H9 (cell line): ENCODE measurements at regions not wholly inside any gene's neighbourhood (a gene's known extent, or its start where the extent isn't known, plus 50 kb on each side); places are given as distances from the start of the nearest gene placed in this dataset.

Experiments
- DNase-seq: peaks from one replicate; pipeline ENCODE4 v3.0.0-alpha.2; 2017
- H2AFZ ChIP-seq: one replicate; pipeline ENCODE4 v1.6.1; 2013; ENCODE audit warnings: mild to moderate bottlenecking, low read length, control low read depth, moderate library complexity
- H2AK5ac ChIP-seq: 2 replicates; pipeline ENCODE4 v1.6.1; 2013; ENCODE audit warnings: low read length, control low read depth, mixed read lengths; ENCODE audit not compliant: insufficient read length
- H2BK120ac ChIP-seq: one replicate; pipeline ENCODE4 v1.6.1; 2013; ENCODE audit warnings: low read depth, mild to moderate bottlenecking, low read length, control low read depth, inconsistent platforms; ENCODE audit not compliant: poor library complexity, severe bottlenecking
- H2BK12ac ChIP-seq: 2 replicates; pipeline ENCODE4 v1.6.1; 2013; ENCODE audit warnings: low read length, control low read depth, mixed read lengths, low read depth; ENCODE audit not compliant: insufficient read length
- H2BK15ac ChIP-seq: 2 replicates; pipeline ENCODE4 v1.6.1; 2013; ENCODE audit warnings: low read depth, low read length, control low read depth
- H2BK20ac ChIP-seq: one replicate; pipeline ENCODE4 v1.6.1; 2013; ENCODE audit warnings: low read depth, mild to moderate bottlenecking, low read length, control low read depth, inconsistent platforms; ENCODE audit not compliant: poor library complexity, severe bottlenecking
- H2BK5ac ChIP-seq: 2 replicates; pipeline ENCODE4 v1.6.1; 2013; ENCODE audit warnings: low read length, control low read depth, mixed read lengths; ENCODE audit not compliant: insufficient read length
- H3K14ac ChIP-seq: 2 replicates; pipeline ENCODE4 v1.6.1; 2013; ENCODE audit warnings: low read length, control low read depth; ENCODE audit not compliant: insufficient read depth
- H3K18ac ChIP-seq: 2 replicates; pipeline ENCODE4 v1.6.1; 2013; ENCODE audit warnings: low read depth, mild to moderate bottlenecking, mixed read lengths, low read length, control low read depth; ENCODE audit not compliant: insufficient read length
- H3K23ac ChIP-seq: 2 replicates; pipeline ENCODE4 v1.6.1; 2013; ENCODE audit warnings: low read length, control low read depth, mixed read lengths, low read depth; ENCODE audit not compliant: insufficient read length
- H3K23me2 ChIP-seq: 2 replicates; pipeline ENCODE4 v1.6.1; 2013; ENCODE audit warnings: low read depth, mild to moderate bottlenecking, mixed read lengths, low read length, control low read depth; ENCODE audit not compliant: insufficient read length, poor library complexity, severe bottlenecking
- H3K27ac ChIP-seq: 2 replicates; pipeline ENCODE4 v1.5.1; 2013; ENCODE audit warnings: low read length, control low read depth, mixed read lengths, low read depth; ENCODE audit not compliant: insufficient read length
- H3K27me3 ChIP-seq: 2 replicates; pipeline ENCODE4 v1.6.1; 2013; ENCODE audit warnings: low read length, control low read depth, inconsistent platforms; ENCODE audit not compliant: insufficient read depth
- H3K4ac ChIP-seq: 2 replicates; pipeline ENCODE4 v1.6.1; 2013; ENCODE audit warnings: low read depth, mild to moderate bottlenecking, control low read depth, inconsistent platforms, low read length, moderate library complexity
- H3K4me1 ChIP-seq: 2 replicates; pipeline ENCODE4 v1.6.1; 2013; ENCODE audit warnings: low read length, control low read depth, inconsistent platforms; ENCODE audit not compliant: insufficient read depth
- H3K4me2 ChIP-seq: 2 replicates; pipeline ENCODE4 v1.6.1; 2013; ENCODE audit warnings: low read length, control low read depth, mixed read lengths; ENCODE audit not compliant: insufficient read length, insufficient read depth
- H3K56ac ChIP-seq: 2 replicates; pipeline ENCODE4 v1.6.1; 2013; ENCODE audit warnings: low read depth, mild to moderate bottlenecking, mixed read lengths, low read length, control low read depth; ENCODE audit not compliant: insufficient read length
- H3K79me1 ChIP-seq: 2 replicates; pipeline ENCODE4 v1.6.1; 2013; ENCODE audit warnings: low read depth, mild to moderate bottlenecking, moderate library complexity, low read length, control low read depth, inconsistent platforms; ENCODE audit not compliant: insufficient read depth, poor library complexity, severe bottlenecking
- H3K79me2 ChIP-seq: 2 replicates; pipeline ENCODE4 v1.6.1; 2013; ENCODE audit warnings: low read length, control low read depth, inconsistent platforms; ENCODE audit not compliant: insufficient read depth
- H3K9ac ChIP-seq: 2 replicates; pipeline ENCODE4 v1.6.1; 2013; ENCODE audit warnings: low read length, control low read depth, mixed read lengths; ENCODE audit not compliant: insufficient read length; ENCODE audit errors: extremely low read depth
- H3K9me3 ChIP-seq: one replicate; pipeline ENCODE4 v1.6.1; 2013; ENCODE audit warnings: low read depth, low read length, inconsistent platforms; ENCODE audit not compliant: control insufficient read depth
- H3T11ph ChIP-seq: one replicate; pipeline ENCODE4 v1.6.1; 2013; ENCODE audit warnings: mild to moderate bottlenecking, low read length, control low read depth, inconsistent platforms
- H4K20me1 ChIP-seq: one replicate; pipeline ENCODE4 v1.6.1; 2013; ENCODE audit not compliant: control insufficient read depth, insufficient read length, insufficient read depth
- H4K5ac ChIP-seq: 2 replicates; pipeline ENCODE4 v1.6.1; 2013; ENCODE audit warnings: low read depth, mild to moderate bottlenecking, mixed read lengths, low read length, control low read depth; ENCODE audit not compliant: insufficient read length
- H4K8ac ChIP-seq: replicated peaks from 2 replicates; pipeline ENCODE4 v1.6.1; 2013; ENCODE audit warnings: low read length, control low read depth, mixed read lengths, low read depth; ENCODE audit not compliant: insufficient read length
- H4K91ac ChIP-seq: 2 replicates; pipeline ENCODE4 v1.6.1; 2013; ENCODE audit warnings: low read depth, mild to moderate bottlenecking, moderate library complexity, mixed read lengths, low read length, control low read depth; ENCODE audit not compliant: insufficient read length
- H3K27ac Mint-ChIP-seq, 3 experiments: 2 replicates in 2 of 3; 3 replicates in 1 of 3; pipeline ENCODE4 v1.8.0; 2020 to 2021; ENCODE audit warnings: mixed read lengths in 3 of 3, mild to moderate bottlenecking in 1 of 3, moderate library complexity in 1 of 3
- H3K27me3 Mint-ChIP-seq: 2 replicates; pipeline ENCODE4 v1.8.0; 2021; ENCODE audit warnings: low read depth, mild to moderate bottlenecking, moderate library complexity, mixed read lengths
- H3K36me3 Mint-ChIP-seq, 3 experiments: 2 replicates in 2 of 3; 3 replicates in 1 of 3; pipeline ENCODE4 v1.8.0; 2020 to 2021; ENCODE audit warnings: low read depth in 3 of 3, mixed read lengths in 3 of 3; ENCODE audit not compliant: insufficient read depth in 1 of 3
- H3K4me1 Mint-ChIP-seq, 2 experiments: 2 replicates each; pipeline ENCODE4 v1.8.0; 2020; ENCODE audit warnings: mixed read lengths in 2 of 2
- H3K4me3 Mint-ChIP-seq, 2 experiments: 2 replicates in 1 of 2; 3 replicates in 1 of 2; pipeline ENCODE4 v1.8.0; 2020 to 2021; ENCODE audit warnings: mild to moderate bottlenecking in 2 of 2, mixed read lengths in 2 of 2, moderate library complexity in 1 of 2
- H3K9me3 Mint-ChIP-seq, 2 experiments: 2 replicates in 1 of 2; 3 replicates in 1 of 2; pipeline ENCODE4 v1.8.0; 2020; ENCODE audit warnings: mild to moderate bottlenecking in 2 of 2, mixed read lengths in 2 of 2, moderate library complexity in 1 of 2
- CTCF ChIP-seq: fragments of 200-600 bp; sonication (generic); conservative IDR thresholded peaks from 3 replicates; pipeline ENCODE4 v1.8.0; 2021; ENCODE audit warnings: antibody characterized with exemption, mild to moderate bottlenecking
- WGBS: extraction: QIAGEN DNeasy Blood & Tissue Kit; methylation state at CpG from one replicate; pipeline ENCODE4 v1.1.7; 2013; ENCODE audit warnings: missing lambda C conversion rate, low lambda C conversion rate, mixed read lengths; ENCODE audit not compliant: insufficient read length; ENCODE audit errors: extremely low coverage; 5-methylcytosine and 5-hydroxymethylcytosine counted together

DNA sequence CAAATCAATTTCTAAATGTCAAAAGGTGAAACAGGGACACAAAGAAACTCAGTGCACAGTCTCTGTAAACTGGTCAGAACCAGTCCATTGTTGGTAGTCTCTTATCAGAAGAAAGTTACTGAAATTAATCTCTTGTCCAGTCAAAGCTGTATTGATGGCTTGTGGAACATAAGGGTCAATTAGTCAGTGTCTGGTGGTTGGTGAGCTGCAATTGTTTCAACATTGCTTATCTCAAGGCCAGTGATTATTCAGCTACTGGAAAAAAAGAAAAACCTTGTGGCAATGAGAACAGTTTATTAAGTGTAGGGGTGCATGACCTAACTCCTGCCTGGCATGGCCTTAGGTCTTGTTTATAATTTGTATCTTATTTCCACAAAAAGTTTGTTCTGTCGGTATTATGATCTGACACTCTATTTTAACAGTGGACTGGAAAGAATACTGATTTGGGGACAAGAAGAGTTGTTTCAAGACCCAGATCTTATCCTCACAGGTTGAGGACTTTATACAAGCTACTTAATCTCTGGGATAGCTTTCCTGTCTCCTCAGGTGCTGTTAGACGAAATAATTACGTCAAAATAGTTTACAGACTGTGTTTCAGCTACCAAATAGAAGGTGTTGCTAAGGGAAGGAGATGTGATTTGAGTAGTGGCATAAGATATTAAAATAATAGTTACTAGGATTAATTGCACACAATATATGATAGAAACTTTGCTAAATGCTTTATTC, 520.0 kb upstream of the IRAK1BP1 start:
- Histone ChIP-seq H2BK5ac (no peak overlapping the region), H4K8ac (no peak overlapping the region), H3K4me1 (no peaks in the 10 kb centered on the region), H4K20me1 (no peaks in the 10 kb centered on the region), H2AK5ac (no peak overlapping the region), H4K91ac (no peak overlapping the region), H3K23ac (no peak overlapping the region), H3K27ac (no peak overlapping the region), H2BK15ac (no peak overlapping the region), H2BK20ac (no peak overlapping the region), H2BK12ac (no peak overlapping the region), H3K9ac (no peak overlapping the region), H4K5ac (no peak overlapping the region), H3K4me2 (no peak overlapping the region), H3K79me1 (no peaks in the 10 kb centered on the region), H3K9me3 (no peaks in the 10 kb centered on the region), H3K14ac (no peak overlapping the region), H3K79me2 (no peaks in the 10 kb centered on the region), H2BK120ac (no peak overlapping the region), H3T11ph (no peak overlapping the region), H3K4ac (no peak overlapping the region), H2AFZ (no peak overlapping the region), H3K23me2 (no peaks in the 10 kb centered on the region), H3K27me3 (no peaks in the 10 kb centered on the region), H3K18ac (no peak overlapping the region), H3K56ac (no peak overlapping the region)
- WGBS: no CpG with 5 or more reads among the region's 3 CpGs
- no peak for TF ChIP-seq CTCF
- H3K4me1 Mint-ChIP-seq: peaks cover 19 to 30% of the 10 kb centered on the region in 2 experiments
- H3K36me3 Mint-ChIP-seq: no peaks in the 10 kb centered on the region
- H3K4me3 Mint-ChIP-seq: no peak overlapping the region
- no peak overlapping the region for H3K27ac Mint-ChIP-seq
- DNase-seq: no peak
- H3K9me3 Mint-ChIP-seq: no peaks in the 10 kb centered on the region; a peak in 1 of 5 replicates
- H3K27me3 Mint-ChIP-seq: no peaks in the 10 kb centered on the region
